Skeletal muscle tissue (tissue), 3 donors: ENCODE measurements at regions not wholly inside any gene's neighbourhood (a gene's known extent, or its start where the extent isn't known, plus 50 kb on each side); places are given as distances from the start of the nearest gene placed in this dataset.

ENCODE experiments used
- H3K27ac ChIP-seq: one replicate; pipeline ENCODE4 v1.7.0; 2013; ENCODE audit warnings: mild to moderate bottlenecking, low read depth, low read length, inconsistent platforms
- H3K27me3 ChIP-seq, 3 donors: one replicate each; pipeline ENCODE4 v1.7.0; 2013; ENCODE audit warnings: low read length in 3 of 3; ENCODE audit not compliant: control insufficient read depth in 3 of 3, insufficient read depth in 3 of 3
- H3K36me3 ChIP-seq, 3 donors: one replicate each; pipeline ENCODE4 v1.7.0; 2013; ENCODE audit warnings: low read length in 3 of 3; ENCODE audit not compliant: control insufficient read depth in 3 of 3, insufficient read depth in 3 of 3
- H3K4me1 ChIP-seq, 3 donors: one replicate each; pipeline ENCODE4 v1.7.0; 2013; ENCODE audit warnings: low read length in 3 of 3, mild to moderate bottlenecking in 3 of 3; ENCODE audit not compliant: control insufficient read depth in 3 of 3, insufficient read depth in 3 of 3
- H3K4me3 ChIP-seq, 3 donors: one replicate each; pipeline ENCODE4 v1.7.0; 2013; ENCODE audit warnings: low read length in 3 of 3
- H3K9ac ChIP-seq, 3 donors: one replicate each; pipeline ENCODE4 v1.7.0; 2013; ENCODE audit warnings: low read length in 3 of 3, mild to moderate bottlenecking in 3 of 3, moderate library complexity in 2 of 3, low read depth in 1 of 3
- H3K9me3 ChIP-seq, 3 donors: one replicate each; pipeline ENCODE4 v1.7.0; 2013; ENCODE audit warnings: low read length in 3 of 3; ENCODE audit not compliant: control insufficient read depth in 3 of 3
- donor health status: Osteomylitis.

DNA sequence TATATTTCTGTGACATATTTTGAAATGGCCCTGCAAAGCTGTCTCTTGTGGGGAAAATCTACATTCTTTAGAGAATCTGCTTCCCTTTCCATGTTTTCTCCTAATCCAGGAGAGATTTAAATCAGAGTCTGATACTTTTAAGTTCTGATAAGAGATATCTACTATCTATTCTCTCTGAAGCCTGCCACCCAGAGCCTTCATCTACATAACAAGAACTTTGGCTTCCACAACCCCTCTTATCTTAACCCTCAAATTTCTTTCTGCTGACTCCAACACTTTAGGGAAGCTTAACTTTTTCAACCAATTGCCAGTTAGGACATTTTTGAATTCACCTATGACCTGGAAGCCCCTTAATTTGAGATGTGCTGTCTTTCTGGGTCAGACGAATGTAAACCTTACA, 965.2 kb downstream of the TBC1D22A start:
- Histone ChIP-seq H3K27me3 (peaks cover 0 to 3% (median 0%) of the 10 kb centered on the region in 3 donors), H3K27ac (no peak overlapping the region), H3K9ac (no peak overlapping the region), H3K4me1 (no peaks in the 10 kb centered on the region), H3K36me3 (no peaks in the 10 kb centered on the region), H3K9me3 (peaks cover 0 to 4% (median 0%) of the 10 kb centered on the region in 3 donors), H3K4me3 (no peak overlapping the region)

DNA sequence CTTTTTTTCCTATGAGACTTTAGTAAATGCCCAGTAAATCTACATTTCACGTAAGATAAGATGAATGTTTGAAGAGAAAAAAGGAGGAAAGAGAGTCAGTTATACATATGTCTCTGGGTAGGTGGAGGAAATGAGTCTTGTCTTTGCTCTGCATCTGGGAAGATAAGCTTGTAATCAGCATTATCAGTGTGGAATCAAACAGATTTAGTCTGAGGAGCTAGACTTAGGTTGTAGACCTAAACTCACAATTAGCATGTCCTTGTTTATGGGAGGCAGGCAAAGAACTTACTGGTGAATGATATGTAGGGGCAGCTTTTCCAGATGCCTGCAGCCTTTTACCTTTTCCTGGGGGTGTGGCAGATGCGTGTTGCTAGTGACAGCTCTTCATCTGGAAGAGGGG, 962.3 kb downstream of the TBC1D22A start:
- H3K27ac ChIP-seq: no peak overlapping the region
- H3K27me3 ChIP-seq: peaks cover 0 to 3% (median 0%) of the 10 kb centered on the region in 3 donors
- no peak overlapping the region for H3K4me3 ChIP-seq
- no peaks in the 10 kb centered on the region for H3K4me1 ChIP-seq
- H3K9me3 ChIP-seq: no peaks in the 10 kb centered on the region
- H3K36me3 ChIP-seq: no peaks in the 10 kb centered on the region
- no peak overlapping the region for H3K9ac ChIP-seq

DNA sequence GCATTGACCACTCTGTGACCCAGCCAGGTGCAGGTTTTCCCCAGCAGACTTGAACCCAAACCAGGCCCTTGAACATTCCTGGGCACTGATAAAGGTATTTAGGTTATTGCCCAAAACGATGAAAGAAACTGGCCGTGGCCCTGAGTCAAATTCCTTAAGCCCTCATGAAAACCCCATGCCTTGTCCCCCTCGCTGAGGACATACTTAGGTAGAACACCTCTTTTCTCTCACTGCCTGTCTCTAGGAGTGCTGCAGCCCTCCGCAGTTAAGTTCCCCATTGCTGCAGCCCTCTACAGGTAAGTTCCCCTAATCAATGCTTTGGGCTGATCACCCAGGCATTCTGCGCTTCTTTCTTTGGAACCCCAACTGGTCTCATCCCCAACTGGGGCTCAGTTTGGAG, 961.6 kb downstream of the TBC1D22A start:
- Histone ChIP-seq H3K9ac (no peak overlapping the region), H3K4me3 (no peak overlapping the region), H3K36me3 (no peaks in the 10 kb centered on the region), H3K9me3 (no peaks in the 10 kb centered on the region), H3K4me1 (no peaks in the 10 kb centered on the region), H3K27me3 (peaks cover 0 to 8% (median 0%) of the 10 kb centered on the region in 3 donors), H3K27ac (no peak overlapping the region)

DNA sequence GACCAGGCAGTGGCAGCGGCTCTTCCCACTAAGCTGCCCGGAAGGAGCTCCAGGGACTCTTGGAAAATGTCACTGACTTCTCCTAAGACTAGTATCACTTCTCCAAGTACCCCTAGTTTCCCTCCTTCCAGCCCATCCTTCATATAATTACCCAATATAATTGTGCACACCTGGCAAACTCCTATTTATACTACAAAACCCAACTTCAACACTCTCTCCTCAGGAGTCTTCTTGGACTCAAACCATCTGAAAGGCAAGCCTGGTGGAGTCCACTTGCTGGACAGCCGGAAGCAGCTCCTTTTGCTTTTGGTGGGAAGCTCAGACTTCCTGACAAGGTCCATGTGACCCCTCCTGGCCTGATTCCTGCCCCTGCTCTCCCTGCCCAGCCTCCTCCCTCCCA, 955.9 kb downstream of the TBC1D22A start:
- Histone ChIP-seq H3K27me3 (peaks cover 0 to 16% (median 9%) of the 10 kb centered on the region in 3 donors), H3K4me1 (no peaks in the 10 kb centered on the region), H3K9ac (no peak overlapping the region), H3K27ac (no peak overlapping the region), H3K9me3 (no peaks in the 10 kb centered on the region), H3K36me3 (no peaks in the 10 kb centered on the region), H3K4me3 (no peak overlapping the region)

DNA sequence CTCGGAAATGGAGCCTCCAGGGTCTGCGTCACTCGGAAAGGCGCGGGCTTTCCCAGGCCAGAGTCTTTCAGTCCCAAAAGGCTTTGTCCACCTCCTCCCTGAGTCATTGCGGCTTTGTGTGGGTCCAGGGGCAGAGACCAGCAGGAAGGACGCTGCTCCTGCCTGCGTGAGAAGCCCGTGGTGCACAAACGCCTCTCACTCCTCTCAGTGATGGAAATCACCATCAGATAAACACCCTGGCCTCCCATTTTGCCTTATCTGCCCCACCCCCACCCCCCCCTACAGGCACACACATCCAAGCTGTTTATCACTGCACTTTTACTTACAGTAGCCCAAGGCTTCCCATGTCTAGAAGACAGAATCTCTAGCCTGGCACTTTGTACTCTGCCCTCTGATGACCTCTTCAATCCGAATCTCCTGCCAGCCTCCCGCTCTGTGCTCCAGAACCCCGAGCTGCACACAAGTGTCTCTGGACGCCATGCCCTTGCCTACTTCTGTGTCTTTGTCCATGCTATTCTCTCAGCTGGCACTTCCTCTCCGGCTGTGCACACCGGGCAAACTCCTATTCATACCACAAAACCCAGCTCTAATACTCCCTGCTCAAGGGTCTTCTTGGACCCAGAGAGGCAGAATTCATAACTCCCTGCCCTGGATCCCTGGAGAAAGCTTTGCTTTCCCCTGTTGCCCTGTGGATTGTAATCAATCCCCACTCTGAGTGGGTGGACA, 954.6 kb downstream of the TBC1D22A start:
- Histone ChIP-seq H3K9ac (no peak overlapping the region), H3K36me3 (no peaks in the 10 kb centered on the region), H3K4me1 (no peaks in the 10 kb centered on the region), H3K27me3 (peaks cover 0 to 16% (median 9%) of the 10 kb centered on the region in 3 donors), H3K27ac (no peak overlapping the region), H3K4me3 (no peak overlapping the region), H3K9me3 (no peaks in the 10 kb centered on the region)

DNA sequence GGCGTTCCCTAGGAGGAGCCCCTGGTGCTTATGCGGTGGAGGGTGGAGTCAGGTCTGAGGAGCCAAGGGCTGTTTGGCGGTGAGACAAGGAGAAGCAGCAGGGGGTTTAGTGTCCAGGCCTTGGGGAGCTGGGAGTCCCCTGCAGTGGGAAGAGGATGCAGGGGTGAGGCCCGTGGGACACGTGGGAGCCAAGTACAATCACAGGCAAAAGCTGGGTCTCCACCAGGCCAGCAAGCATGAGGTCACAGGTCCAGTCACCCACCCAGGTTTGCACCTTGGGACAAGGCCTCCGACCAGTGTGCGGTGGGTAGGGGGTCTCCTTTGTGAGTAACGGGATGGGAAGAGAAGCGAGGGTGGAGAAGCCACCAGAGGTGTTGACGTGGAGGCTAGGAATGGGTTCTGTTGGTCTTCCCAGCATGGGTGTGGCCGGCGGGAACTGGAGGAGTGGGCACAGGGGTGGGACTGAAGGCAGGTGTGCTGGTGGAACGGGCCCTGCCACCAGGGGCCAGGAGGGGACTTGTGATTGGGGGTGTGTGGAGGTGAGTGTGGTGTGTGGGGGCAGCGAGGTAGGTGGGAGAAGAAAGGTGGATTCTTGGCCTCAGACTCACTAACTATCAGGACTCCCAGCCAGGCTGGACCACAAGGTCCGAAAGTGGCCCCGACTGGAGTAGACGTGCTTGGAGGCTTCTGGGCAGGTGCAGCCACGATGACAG, 953.6 kb downstream of the TBC1D22A start:
- H3K9ac ChIP-seq: no peak overlapping the region
- H3K36me3 ChIP-seq: no peaks in the 10 kb centered on the region
- no peaks in the 10 kb centered on the region for H3K4me1 ChIP-seq
- H3K27me3 ChIP-seq: peaks cover 0 to 16% (median 9%) of the 10 kb centered on the region in 3 donors
- H3K9me3 ChIP-seq: no peaks in the 10 kb centered on the region
- H3K27ac ChIP-seq: no peak overlapping the region
- no peak overlapping the region for H3K4me3 ChIP-seq

DNA sequence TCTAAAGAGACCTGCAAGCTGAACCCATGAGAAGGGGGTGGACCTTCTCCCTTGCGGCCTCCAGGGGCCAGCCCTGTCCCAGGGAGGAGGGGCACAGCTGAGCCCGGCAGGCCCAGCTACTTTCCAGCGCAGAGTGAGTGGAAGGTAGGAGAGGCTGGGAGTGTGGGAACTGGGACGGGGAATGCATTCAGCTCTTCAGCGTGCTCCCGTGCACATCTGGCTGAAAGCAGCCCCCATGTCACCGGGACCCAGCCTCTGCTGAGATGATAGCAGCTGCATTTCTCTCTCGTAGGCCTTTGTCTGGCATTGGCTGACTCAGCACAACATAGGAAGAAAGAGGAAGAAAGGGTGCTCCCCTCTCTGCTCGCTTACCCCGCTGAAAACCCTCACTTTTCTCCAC, 951.5 kb downstream of the TBC1D22A start:
- Histone ChIP-seq H3K9me3 (no peaks in the 10 kb centered on the region), H3K4me3 (no peak overlapping the region), H3K27me3 (peaks cover 0 to 16% (median 6%) of the 10 kb centered on the region in 3 donors), H3K9ac (no peak overlapping the region), H3K4me1 (no peaks in the 10 kb centered on the region), H3K27ac (no peak overlapping the region), H3K36me3 (no peaks in the 10 kb centered on the region)

DNA sequence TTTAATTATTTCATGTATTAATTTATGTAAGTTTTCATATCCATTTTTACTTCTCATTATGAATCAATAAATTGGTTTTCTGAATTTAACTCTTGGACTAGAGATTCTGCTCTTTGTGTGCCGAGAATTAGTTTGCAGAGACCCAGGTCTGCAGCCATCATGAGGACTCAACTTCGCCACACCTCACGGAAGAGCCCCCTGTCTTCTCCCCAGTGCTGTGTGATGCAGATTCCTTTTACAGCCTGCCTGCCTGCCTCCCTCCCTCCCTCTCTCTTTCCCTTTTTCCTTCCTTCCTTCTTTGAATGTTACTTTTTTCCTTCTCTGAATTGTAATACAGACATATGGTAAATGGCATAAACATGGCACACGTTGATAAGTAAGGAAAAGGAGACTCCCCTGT, 947.7 kb downstream of the TBC1D22A start:
- peaks cover 0 to 18% (median 2%) of the 10 kb centered on the region in 3 donors for H3K27me3 ChIP-seq
- no peaks in the 10 kb centered on the region for H3K36me3 ChIP-seq
- H3K4me3 ChIP-seq: no peak overlapping the region
- H3K27ac ChIP-seq: no peak overlapping the region
- no peak overlapping the region for H3K9ac ChIP-seq
- no peaks in the 10 kb centered on the region for H3K4me1 ChIP-seq
- H3K9me3 ChIP-seq: no peaks in the 10 kb centered on the region

DNA sequence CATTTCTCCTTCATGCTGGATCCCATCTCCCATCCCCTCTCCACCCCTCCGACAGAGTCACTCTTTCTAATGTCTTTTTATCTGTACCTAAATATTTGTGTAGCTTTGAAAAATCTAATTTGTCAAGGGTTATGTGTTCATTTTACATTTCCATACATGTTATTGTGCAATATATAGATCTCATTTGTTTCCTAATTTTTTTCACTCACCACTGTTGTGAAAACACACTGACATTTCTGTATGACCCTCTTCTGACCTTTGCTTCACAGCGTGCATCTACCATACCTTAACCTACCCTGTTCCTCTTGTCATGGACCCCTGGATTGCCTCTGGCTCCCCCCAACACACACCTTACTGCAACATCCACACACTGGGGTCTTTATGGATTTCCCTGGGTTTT, 942.9 kb downstream of the TBC1D22A start:
- no peak overlapping the region for H3K9ac ChIP-seq
- H3K36me3 ChIP-seq: no peaks in the 10 kb centered on the region
- no peak overlapping the region for H3K27ac ChIP-seq
- H3K4me1 ChIP-seq: no peaks in the 10 kb centered on the region
- no peaks in the 10 kb centered on the region for H3K9me3 ChIP-seq
- peaks cover 0 to 16% (median under 1%) of the 10 kb centered on the region in 3 donors for H3K27me3 ChIP-seq
- no peak overlapping the region for H3K4me3 ChIP-seq

DNA sequence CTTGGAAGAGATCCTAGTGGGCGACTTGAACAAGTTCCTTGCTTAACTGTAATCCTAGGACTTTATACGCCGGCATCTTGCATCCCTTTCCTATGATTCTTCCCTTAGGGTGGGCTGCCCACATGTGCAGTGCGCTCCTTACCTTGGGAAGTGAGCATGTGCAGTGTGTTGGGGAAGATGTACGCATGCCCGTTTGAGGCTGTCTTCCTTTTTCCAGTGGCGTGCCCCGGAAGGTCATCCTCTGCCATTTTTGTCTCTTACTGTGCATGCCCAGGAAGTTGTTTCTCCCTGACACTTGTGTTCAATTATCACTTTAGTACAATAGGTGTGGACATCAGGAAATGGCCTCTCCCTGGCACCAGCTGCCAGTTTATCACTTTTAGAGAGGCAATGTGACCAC, 936.5 kb downstream of the TBC1D22A start:
- Histone ChIP-seq H3K27ac (no peak overlapping the region), H3K9ac (no peak overlapping the region), H3K4me1 (no peaks in the 10 kb centered on the region), H3K9me3 (no peaks in the 10 kb centered on the region), H3K4me3 (no peak overlapping the region), H3K27me3 (peaks cover 0 to 3% (median 0%) of the 10 kb centered on the region in 3 donors), H3K36me3 (no peaks in the 10 kb centered on the region)
